Fibroblast of lung (primary cell): ENCODE measurements at regions not wholly inside any gene's neighbourhood (a gene's known extent, or its start where the extent isn't known, plus 50 kb on each side); places are given as distances from the start of the nearest gene placed in this dataset.

ENCODE experiments used
- EZH2 ChIP-seq: IDR thresholded peaks from 2 replicates; pipeline ENCODE4 v1.5.1; 2012; ENCODE audit warnings: low read length, control low read depth, mild to moderate bottlenecking; ENCODE audit errors: missing control alignments
- TF ChIP-seq, protein P1 (sequence below), 2 donors: IDR thresholded peaks in 1 of 2; conservative IDR thresholded peaks in 1 of 2; 1 replicate in 1 of 2; 2 replicates in 1 of 2; pipeline ENCODE4 v1.5.1; 2011 to 2012; ENCODE audit warnings: low read length in 2 of 2, control low read depth in 1 of 2, inconsistent platforms in 1 of 2, low read depth in 1 of 2, mild to moderate bottlenecking in 1 of 2

DNA sequence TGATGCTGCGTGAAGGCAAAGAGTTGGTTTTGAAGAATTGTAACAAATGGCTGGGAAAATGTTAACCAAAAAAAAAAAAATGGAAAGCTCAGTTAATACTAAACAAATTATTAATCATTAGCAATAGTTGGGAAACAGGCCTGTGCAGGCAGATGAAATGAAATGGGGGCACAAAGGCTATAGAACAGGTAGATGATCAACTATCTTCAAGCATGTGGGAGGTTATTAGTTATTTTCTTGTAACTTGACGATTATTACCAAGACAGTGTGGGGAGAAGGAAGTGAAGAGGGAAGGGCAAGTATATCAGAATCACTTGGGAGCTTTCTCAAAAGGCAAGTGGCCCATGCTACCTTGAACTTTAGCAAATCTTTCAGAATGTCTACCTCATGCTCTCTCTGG, 351.9 kb downstream of the BCOR start:
- TF ChIP-seq, protein P1, sequence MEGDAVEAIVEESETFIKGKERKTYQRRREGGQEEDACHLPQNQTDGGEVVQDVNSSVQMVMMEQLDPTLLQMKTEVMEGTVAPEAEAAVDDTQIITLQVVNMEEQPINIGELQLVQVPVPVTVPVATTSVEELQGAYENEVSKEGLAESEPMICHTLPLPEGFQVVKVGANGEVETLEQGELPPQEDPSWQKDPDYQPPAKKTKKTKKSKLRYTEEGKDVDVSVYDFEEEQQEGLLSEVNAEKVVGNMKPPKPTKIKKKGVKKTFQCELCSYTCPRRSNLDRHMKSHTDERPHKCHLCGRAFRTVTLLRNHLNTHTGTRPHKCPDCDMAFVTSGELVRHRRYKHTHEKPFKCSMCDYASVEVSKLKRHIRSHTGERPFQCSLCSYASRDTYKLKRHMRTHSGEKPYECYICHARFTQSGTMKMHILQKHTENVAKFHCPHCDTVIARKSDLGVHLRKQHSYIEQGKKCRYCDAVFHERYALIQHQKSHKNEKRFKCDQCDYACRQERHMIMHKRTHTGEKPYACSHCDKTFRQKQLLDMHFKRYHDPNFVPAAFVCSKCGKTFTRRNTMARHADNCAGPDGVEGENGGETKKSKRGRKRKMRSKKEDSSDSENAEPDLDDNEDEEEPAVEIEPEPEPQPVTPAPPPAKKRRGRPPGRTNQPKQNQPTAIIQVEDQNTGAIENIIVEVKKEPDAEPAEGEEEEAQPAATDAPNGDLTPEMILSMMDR (conservative IDR thresholded peaks at IDR 0.05 in 1 of 2, IDR thresholded peaks at IDR 0.05 in 1 of 2; ENCODE audit: low read depth in 1 of 2, low read length in 2 of 2), result no peak
- TF ChIP-seq EZH2, result no peak
